Activated B cell treated with CpG ODN at 0.5 μM for 24 hours (primary cell): ENCODE measurements at regions not wholly inside any gene's neighbourhood (a gene's known extent, or its start where the extent isn't known, plus 50 kb on each side); places are given as distances from the start of the nearest gene placed in this dataset.

ENCODE experiments used
- ATAC-seq: fragments of 200-7000 bp; cut with Tn5 transposase; one replicate; pipeline ENCODE4 v1.10.0; 2021; ENCODE audit warnings: low read depth, mild to moderate bottlenecking, moderate library complexity
- CTCF ChIA-PET: fragments of 350-600 bp; sonication (Branson Sonifier 250); formaldehyde crosslinking; loops from one replicate; lab custom pipeline; 2021; ENCODE audit warnings: antibody characterized with exemption; lab: Charles Lee
- POLR2A ChIA-PET: fragments of 350-600 bp; sonication (Branson Sonifier 250); formaldehyde crosslinking; loops from one replicate; lab custom pipeline; 2021; ENCODE audit warnings: antibody characterized with exemption; lab: Charles Lee
- DNase-seq: peaks from one replicate; pipeline ENCODE4 v3.0.0; 2022
- H3K27ac Mint-ChIP-seq: one replicate; pipeline ENCODE4 v1.8.0; 2020; ENCODE audit warnings: mixed read lengths
- H3K27me3 Mint-ChIP-seq: one replicate; pipeline ENCODE4 v1.8.0; 2021; ENCODE audit warnings: mixed read lengths
- H3K36me3 Mint-ChIP-seq: one replicate; pipeline ENCODE4 v1.8.0; 2021; ENCODE audit warnings: low read depth, mixed read lengths
- H3K4me1 Mint-ChIP-seq: one replicate; pipeline ENCODE4 v1.8.0; 2021; ENCODE audit warnings: mixed read lengths
- H3K4me3 Mint-ChIP-seq: one replicate; pipeline ENCODE4 v1.8.0; 2020; ENCODE audit warnings: mild to moderate bottlenecking, mixed read lengths
- H3K9me3 Mint-ChIP-seq: one replicate; pipeline ENCODE4 v1.8.0; 2020; ENCODE audit warnings: mixed read lengths
- CTCF ChIP-seq: fragments of 200-600 bp; IDR thresholded peaks from one replicate; pipeline ENCODE4 v1.8.0; 2022; ENCODE audit warnings: antibody characterized with exemption, mild to moderate bottlenecking
- intact Hi-C: fragments of 100-400 bp; cut with micrococcal nuclease; formaldehyde crosslinking; loops from one replicate; pipeline ENCODE4 v1.15.1; 2024

DNA sequence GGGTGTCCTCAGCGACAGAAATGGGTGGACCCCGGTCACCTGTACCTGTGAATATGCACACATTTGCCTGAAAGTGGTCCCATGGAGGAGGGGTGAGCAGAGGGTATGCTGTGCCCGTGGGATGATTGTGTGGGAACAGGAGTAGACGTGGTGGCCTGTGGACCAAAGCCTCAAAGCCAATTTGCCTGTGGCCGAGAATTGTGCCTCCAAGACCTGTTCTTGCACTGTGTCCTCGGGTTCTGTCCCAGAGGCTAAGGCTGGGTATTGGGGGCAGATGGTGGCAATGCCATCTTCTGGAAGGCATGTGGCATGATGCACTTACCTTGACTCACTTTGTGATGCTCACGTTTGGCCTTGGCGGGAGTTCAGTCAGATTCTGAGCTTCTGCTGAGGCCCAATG is 351.0 kb downstream of the TCERG1L start:
- ChIA-PET POLR2A (no interaction called here), CTCF (no interaction called here)
- intact Hi-C loops: no loop called here
- no peak for TF ChIP-seq CTCF
- Mint-ChIP-seq H3K9me3 (no peaks in the 10 kb centered on the region), H3K36me3 (no peaks in the 10 kb centered on the region), H3K27ac (no peak overlapping the region), H3K4me3 (no peak overlapping the region), H3K27me3 (no peaks in the 10 kb centered on the region), H3K4me1 (no peaks in the 10 kb centered on the region)
- DNase-seq (no peak), ATAC-seq (no peak)

DNA sequence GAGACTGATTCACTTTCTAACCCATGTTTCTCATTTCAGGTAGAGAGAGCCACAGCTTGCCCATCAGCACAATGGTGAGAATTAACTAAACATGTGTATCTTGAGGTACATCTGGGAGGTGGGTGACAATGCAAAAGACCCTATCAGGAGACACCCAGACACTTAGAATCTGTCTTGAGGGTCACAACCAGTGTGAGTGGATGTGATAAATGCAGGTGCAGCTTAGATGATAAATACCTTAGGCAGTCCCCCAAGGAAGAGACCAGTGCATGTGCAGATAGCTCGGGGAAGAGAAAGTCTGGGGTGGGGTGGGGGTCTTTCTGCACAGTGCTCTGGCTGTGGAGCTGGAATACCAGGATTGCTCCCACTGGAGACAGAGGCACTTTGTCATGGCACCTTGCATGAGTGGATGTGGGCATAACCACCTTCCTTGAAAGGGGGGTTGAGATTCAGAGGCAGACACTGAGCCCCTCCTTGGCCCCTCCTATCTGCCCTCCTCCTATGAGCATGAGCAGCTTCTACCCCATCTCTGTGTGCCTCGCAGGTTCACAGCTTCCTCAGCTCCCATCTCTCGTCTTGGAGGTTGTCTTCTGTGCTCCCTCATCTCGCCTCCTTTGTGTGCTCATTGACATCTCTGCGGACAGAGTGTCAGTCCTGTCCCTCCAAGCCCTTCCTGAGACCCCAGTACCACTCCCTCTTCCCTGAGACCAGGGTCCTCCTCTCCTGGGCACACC is 349.8 kb downstream of the TCERG1L start:
- Mint-ChIP-seq H3K27ac (no peak overlapping the region), H3K36me3 (no peaks in the 10 kb centered on the region), H3K9me3 (no peaks in the 10 kb centered on the region), H3K4me3 (no peak overlapping the region), H3K4me1 (no peaks in the 10 kb centered on the region), H3K27me3 (no peaks in the 10 kb centered on the region)
- POLR2A ChIA-PET: no interaction called here
- DNase-seq (no peak), ATAC-seq (no peak)
- intact Hi-C loops: no loop called here
- no peak for TF ChIP-seq CTCF
- CTCF ChIA-PET: no interaction called here

DNA sequence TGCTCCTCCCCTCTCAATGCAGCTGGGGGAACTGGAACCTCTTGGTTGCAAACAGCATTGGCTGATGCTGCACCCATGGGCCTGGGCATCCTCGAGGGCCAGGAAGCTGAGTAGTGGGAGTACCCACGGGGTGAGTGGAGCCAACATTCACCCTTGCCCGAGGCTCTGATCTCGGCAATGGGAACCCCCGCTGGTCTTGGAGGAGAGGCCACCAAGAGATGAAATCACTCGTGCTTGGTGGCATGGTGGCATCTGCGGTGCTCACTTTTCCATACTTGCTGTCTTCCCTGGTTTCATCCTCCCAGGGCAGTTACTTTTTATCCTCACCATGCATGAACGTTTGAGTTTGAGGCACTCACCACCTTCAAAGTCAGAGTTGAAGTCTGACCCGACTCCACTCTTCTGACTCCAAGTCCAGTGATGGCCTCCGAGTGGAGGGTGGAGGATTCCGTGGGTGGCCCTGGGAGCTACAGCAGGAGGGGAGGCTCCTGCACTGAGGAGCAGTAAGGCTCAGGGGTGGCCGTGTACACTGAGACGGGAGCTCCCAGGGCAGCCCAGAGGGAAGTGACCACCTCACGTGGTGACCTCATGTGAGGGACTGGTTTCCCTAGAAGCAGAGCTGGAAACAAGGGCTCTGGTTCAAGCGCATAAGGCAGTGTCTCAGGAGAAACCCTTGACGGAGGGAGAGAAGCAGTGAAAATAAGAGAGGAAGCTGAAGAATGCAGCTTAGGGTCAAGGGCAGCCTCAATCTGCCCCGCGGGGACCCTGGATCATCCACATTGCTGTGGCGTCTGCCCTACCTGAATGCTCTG is 349.1 kb downstream of the TCERG1L start:
- ATAC-seq (no peak), DNase-seq (no peak)
- H3K4me3 Mint-ChIP-seq: no peak overlapping the region
- TF ChIP-seq CTCF: no peak
- no peaks in the 10 kb centered on the region for H3K27me3 Mint-ChIP-seq
- H3K4me1 Mint-ChIP-seq: no peaks in the 10 kb centered on the region
- no peaks in the 10 kb centered on the region for H3K36me3 Mint-ChIP-seq
- ChIA-PET CTCF (no interaction called here), POLR2A (no interaction called here)
- intact Hi-C loops: no loop called here
- no peak overlapping the region for H3K27ac Mint-ChIP-seq
- no peaks in the 10 kb centered on the region for H3K9me3 Mint-ChIP-seq

DNA sequence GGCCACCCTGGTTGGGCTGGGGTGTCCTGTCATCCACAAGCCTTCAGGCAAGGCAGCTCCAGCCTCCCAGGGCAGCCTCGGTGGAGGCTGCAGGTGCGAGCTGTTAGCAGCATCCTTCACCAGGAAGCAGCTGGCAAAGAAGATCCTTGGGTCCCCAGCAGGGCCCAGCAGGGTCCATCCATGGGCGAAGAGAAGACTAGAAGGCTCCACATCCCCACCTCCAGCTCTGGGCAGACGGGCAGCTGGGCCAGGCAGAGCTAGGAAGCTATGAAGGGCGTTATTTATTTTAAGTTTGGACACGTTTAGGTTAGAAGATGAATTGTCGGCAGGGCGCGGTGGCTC is 348.5 kb downstream of the TCERG1L start:
- POLR2A ChIA-PET: no interaction called here
- ATAC-seq (no peak), DNase-seq (no peak)
- H3K4me1 Mint-ChIP-seq: no peaks in the 10 kb centered on the region
- no peak overlapping the region for H3K27ac Mint-ChIP-seq
- CTCF ChIA-PET: no interaction called here
- no peaks in the 10 kb centered on the region for H3K9me3 Mint-ChIP-seq
- intact Hi-C loops: no loop called here
- H3K4me3 Mint-ChIP-seq: no peak overlapping the region
- no peak for TF ChIP-seq CTCF
- no peaks in the 10 kb centered on the region for H3K27me3 Mint-ChIP-seq
- H3K36me3 Mint-ChIP-seq: no peaks in the 10 kb centered on the region

- DNase-seq (no peak), ATAC-seq (no peak)
- Mint-ChIP-seq H3K4me1 (no peaks in the 10 kb centered on the region), H3K4me3 (no peak overlapping the region), H3K27me3 (no peaks in the 10 kb centered on the region), H3K9me3 (no peaks in the 10 kb centered on the region), H3K27ac (no peak overlapping the region), H3K36me3 (no peaks in the 10 kb centered on the region)
- no peak for TF ChIP-seq CTCF
- intact Hi-C loops: no loop called here
- ChIA-PET POLR2A (no interaction called here), CTCF (no interaction called here)
These were observed 347.6 kb downstream of the TCERG1L start for GRCh38 chr10:130963786-130964522.
